ENCODE measurements at regions not wholly inside any gene's neighbourhood (a gene's known extent, or its start where the extent isn't known, plus 50 kb on each side); places are given as distances from the start of the nearest gene placed in this dataset.

GRCh38 chr17:33657181-33657580 is 364.1 kb upstream of the ASIC2 start:
- no peaks in the 10 kb centered on the region for H3K9me3 Mint-ChIP-seq
- no peak for TF ChIP-seq CTCF (IDR thresholded peaks at IDR 0.05)
- ATAC-seq (ENCODE audit: low read depth) (no peak), DNase-seq (no peak)
- H3K27me3 Mint-ChIP-seq: peaks cover 2% of the 10 kb centered on the region
- CTCF ChIA-PET: no interaction called here
- H3K36me3 Mint-ChIP-seq (ENCODE audit: low read depth): no peaks in the 10 kb centered on the region
- no peak overlapping the region for H3K4me3 Mint-ChIP-seq
- intact Hi-C loops (cut with micrococcal nuclease): no loop called here
- H3K4me1 Mint-ChIP-seq: no peaks in the 10 kb centered on the region
- no peak overlapping the region for H3K27ac Mint-ChIP-seq
- POLR2A ChIA-PET: no interaction called here

- no peak overlapping the region for H3K4me3 Mint-ChIP-seq
- no peak for ATAC-seq (ENCODE audit: low read depth)
- no peak for DNase-seq
- CTCF ChIA-PET: no interaction called here
- no peaks in the 10 kb centered on the region for H3K9me3 Mint-ChIP-seq
- H3K27me3 Mint-ChIP-seq: no peaks in the 10 kb centered on the region
- peaks cover under 1% of the 10 kb centered on the region for H3K4me1 Mint-ChIP-seq
- POLR2A ChIA-PET: no interaction called here
- no peaks in the 10 kb centered on the region for H3K36me3 Mint-ChIP-seq (ENCODE audit: low read depth)
- H3K27ac Mint-ChIP-seq: no peak overlapping the region
- no peak for TF ChIP-seq CTCF (IDR thresholded peaks at IDR 0.05)
- intact Hi-C loops (cut with micrococcal nuclease): no loop called here
Observed at GRCh38 chr17:33661975-33662374, 368.9 kb upstream of the ASIC2 start.

GRCh38 chr17:33664116-33664840 is 371.2 kb upstream of the ASIC2 start:
- no peaks in the 10 kb centered on the region for H3K27me3 Mint-ChIP-seq
- no peak overlapping the region for H3K4me3 Mint-ChIP-seq
- peaks cover 12% of the 10 kb centered on the region for H3K4me1 Mint-ChIP-seq
- POLR2A ChIA-PET: no interaction called here
- no peaks in the 10 kb centered on the region for H3K9me3 Mint-ChIP-seq
- CTCF ChIA-PET: no interaction called here
- intact Hi-C loops (cut with micrococcal nuclease): no loop called here
- no peak for TF ChIP-seq CTCF (IDR thresholded peaks at IDR 0.05)
- no peaks in the 10 kb centered on the region for H3K36me3 Mint-ChIP-seq (ENCODE audit: low read depth)
- ATAC-seq (ENCODE audit: low read depth): no peak
- H3K27ac Mint-ChIP-seq: no peak overlapping the region
- DNase-seq: no peak

- H3K4me1 Mint-ChIP-seq: peaks cover 12% of the 10 kb centered on the region
- CTCF ChIA-PET: no interaction called here
- H3K9me3 Mint-ChIP-seq: no peaks in the 10 kb centered on the region
- intact Hi-C loops (cut with micrococcal nuclease): no loop called here
- POLR2A ChIA-PET: interaction anchor here (0.9 kb wide), 1 partner anchor 87 kb away, joined by 4 read pairs; no protein-coding TSS in a partner anchor
- ATAC-seq (ENCODE audit: low read depth) (peak; percentile 68), DNase-seq (no peak)
- H3K36me3 Mint-ChIP-seq (ENCODE audit: low read depth): no peaks in the 10 kb centered on the region
- peak overlapping the region; percentile 60 for H3K4me3 Mint-ChIP-seq
- peak overlapping the region; percentile 76 for H3K27ac Mint-ChIP-seq
- H3K27me3 Mint-ChIP-seq: no peaks in the 10 kb centered on the region
- TF ChIP-seq CTCF (IDR thresholded peaks at IDR 0.05): no peak
Observed at GRCh38 chr17:33667052-33667509, 374.0 kb upstream of the ASIC2 start.

- Mint-ChIP-seq H3K4me1 (peaks cover 12% of the 10 kb centered on the region), H3K4me3 (no peak overlapping the region), H3K27ac (peak overlapping the region; percentile 76), H3K9me3 (no peaks in the 10 kb centered on the region), H3K36me3 (ENCODE audit: low read depth) (no peaks in the 10 kb centered on the region), H3K27me3 (no peaks in the 10 kb centered on the region)
- ChIA-PET POLR2A (interaction anchor here (0.9 kb wide), 1 partner anchor 87 kb away, joined by 4 read pairs; no protein-coding TSS in a partner anchor), CTCF (no interaction called here)
- intact Hi-C loops (cut with micrococcal nuclease): no loop called here
- TF ChIP-seq CTCF (IDR thresholded peaks at IDR 0.05): no peak
- no peak for DNase-seq
- ATAC-seq (ENCODE audit: low read depth): peak; percentile 68
Observed at GRCh38 chr17:33667671-33668070, 374.6 kb upstream of the ASIC2 start.

Measured in activated B cell treated with CpG ODN at 0.5 μM for 24 hours (primary cell).